H9 (cell line): ENCODE measurements at regions not wholly inside any gene's neighbourhood (a gene's known extent, or its start where the extent isn't known, plus 50 kb on each side); places are given as distances from the start of the nearest gene placed in this dataset.

ENCODE experiments used
- DNase-seq: peaks from one replicate; pipeline ENCODE4 v3.0.0-alpha.2; 2017
- H2AFZ ChIP-seq: one replicate; pipeline ENCODE4 v1.6.1; 2013; ENCODE audit warnings: mild to moderate bottlenecking, low read length, control low read depth, moderate library complexity
- H2AK5ac ChIP-seq: 2 replicates; pipeline ENCODE4 v1.6.1; 2013; ENCODE audit warnings: low read length, control low read depth, mixed read lengths; ENCODE audit not compliant: insufficient read length
- H2BK120ac ChIP-seq: one replicate; pipeline ENCODE4 v1.6.1; 2013; ENCODE audit warnings: low read depth, mild to moderate bottlenecking, low read length, control low read depth, inconsistent platforms; ENCODE audit not compliant: poor library complexity, severe bottlenecking
- H2BK12ac ChIP-seq: 2 replicates; pipeline ENCODE4 v1.6.1; 2013; ENCODE audit warnings: low read length, control low read depth, mixed read lengths, low read depth; ENCODE audit not compliant: insufficient read length
- H2BK15ac ChIP-seq: 2 replicates; pipeline ENCODE4 v1.6.1; 2013; ENCODE audit warnings: low read depth, low read length, control low read depth
- H2BK20ac ChIP-seq: one replicate; pipeline ENCODE4 v1.6.1; 2013; ENCODE audit warnings: low read depth, mild to moderate bottlenecking, low read length, control low read depth, inconsistent platforms; ENCODE audit not compliant: poor library complexity, severe bottlenecking
- H2BK5ac ChIP-seq: 2 replicates; pipeline ENCODE4 v1.6.1; 2013; ENCODE audit warnings: low read length, control low read depth, mixed read lengths; ENCODE audit not compliant: insufficient read length
- H3K14ac ChIP-seq: 2 replicates; pipeline ENCODE4 v1.6.1; 2013; ENCODE audit warnings: low read length, control low read depth; ENCODE audit not compliant: insufficient read depth
- H3K18ac ChIP-seq: 2 replicates; pipeline ENCODE4 v1.6.1; 2013; ENCODE audit warnings: low read depth, mild to moderate bottlenecking, mixed read lengths, low read length, control low read depth; ENCODE audit not compliant: insufficient read length
- H3K23ac ChIP-seq: 2 replicates; pipeline ENCODE4 v1.6.1; 2013; ENCODE audit warnings: low read length, control low read depth, mixed read lengths, low read depth; ENCODE audit not compliant: insufficient read length
- H3K23me2 ChIP-seq: 2 replicates; pipeline ENCODE4 v1.6.1; 2013; ENCODE audit warnings: low read depth, mild to moderate bottlenecking, mixed read lengths, low read length, control low read depth; ENCODE audit not compliant: insufficient read length, poor library complexity, severe bottlenecking
- H3K27ac ChIP-seq: 2 replicates; pipeline ENCODE4 v1.5.1; 2013; ENCODE audit warnings: low read length, control low read depth, mixed read lengths, low read depth; ENCODE audit not compliant: insufficient read length
- H3K27me3 ChIP-seq: 2 replicates; pipeline ENCODE4 v1.6.1; 2013; ENCODE audit warnings: low read length, control low read depth, inconsistent platforms; ENCODE audit not compliant: insufficient read depth
- H3K4ac ChIP-seq: 2 replicates; pipeline ENCODE4 v1.6.1; 2013; ENCODE audit warnings: low read depth, mild to moderate bottlenecking, control low read depth, inconsistent platforms, low read length, moderate library complexity
- H3K4me1 ChIP-seq: 2 replicates; pipeline ENCODE4 v1.6.1; 2013; ENCODE audit warnings: low read length, control low read depth, inconsistent platforms; ENCODE audit not compliant: insufficient read depth
- H3K4me2 ChIP-seq: 2 replicates; pipeline ENCODE4 v1.6.1; 2013; ENCODE audit warnings: low read length, control low read depth, mixed read lengths; ENCODE audit not compliant: insufficient read length, insufficient read depth
- H3K56ac ChIP-seq: 2 replicates; pipeline ENCODE4 v1.6.1; 2013; ENCODE audit warnings: low read depth, mild to moderate bottlenecking, mixed read lengths, low read length, control low read depth; ENCODE audit not compliant: insufficient read length
- H3K79me1 ChIP-seq: 2 replicates; pipeline ENCODE4 v1.6.1; 2013; ENCODE audit warnings: low read depth, mild to moderate bottlenecking, moderate library complexity, low read length, control low read depth, inconsistent platforms; ENCODE audit not compliant: insufficient read depth, poor library complexity, severe bottlenecking
- H3K79me2 ChIP-seq: 2 replicates; pipeline ENCODE4 v1.6.1; 2013; ENCODE audit warnings: low read length, control low read depth, inconsistent platforms; ENCODE audit not compliant: insufficient read depth
- H3K9ac ChIP-seq: 2 replicates; pipeline ENCODE4 v1.6.1; 2013; ENCODE audit warnings: low read length, control low read depth, mixed read lengths; ENCODE audit not compliant: insufficient read length; ENCODE audit errors: extremely low read depth
- H3K9me3 ChIP-seq: one replicate; pipeline ENCODE4 v1.6.1; 2013; ENCODE audit warnings: low read depth, low read length, inconsistent platforms; ENCODE audit not compliant: control insufficient read depth
- H3T11ph ChIP-seq: one replicate; pipeline ENCODE4 v1.6.1; 2013; ENCODE audit warnings: mild to moderate bottlenecking, low read length, control low read depth, inconsistent platforms
- H4K20me1 ChIP-seq: one replicate; pipeline ENCODE4 v1.6.1; 2013; ENCODE audit not compliant: control insufficient read depth, insufficient read length, insufficient read depth
- H4K5ac ChIP-seq: 2 replicates; pipeline ENCODE4 v1.6.1; 2013; ENCODE audit warnings: low read depth, mild to moderate bottlenecking, mixed read lengths, low read length, control low read depth; ENCODE audit not compliant: insufficient read length
- H4K8ac ChIP-seq: replicated peaks from 2 replicates; pipeline ENCODE4 v1.6.1; 2013; ENCODE audit warnings: low read length, control low read depth, mixed read lengths, low read depth; ENCODE audit not compliant: insufficient read length
- H4K91ac ChIP-seq: 2 replicates; pipeline ENCODE4 v1.6.1; 2013; ENCODE audit warnings: low read depth, mild to moderate bottlenecking, moderate library complexity, mixed read lengths, low read length, control low read depth; ENCODE audit not compliant: insufficient read length
- H3K27ac Mint-ChIP-seq, 3 experiments: 2 replicates in 2 of 3; 3 replicates in 1 of 3; pipeline ENCODE4 v1.8.0; 2020 to 2021; ENCODE audit warnings: mixed read lengths in 3 of 3, mild to moderate bottlenecking in 1 of 3, moderate library complexity in 1 of 3
- H3K27me3 Mint-ChIP-seq: 2 replicates; pipeline ENCODE4 v1.8.0; 2021; ENCODE audit warnings: low read depth, mild to moderate bottlenecking, moderate library complexity, mixed read lengths
- H3K36me3 Mint-ChIP-seq, 3 experiments: 2 replicates in 2 of 3; 3 replicates in 1 of 3; pipeline ENCODE4 v1.8.0; 2020 to 2021; ENCODE audit warnings: low read depth in 3 of 3, mixed read lengths in 3 of 3; ENCODE audit not compliant: insufficient read depth in 1 of 3
- H3K4me1 Mint-ChIP-seq, 2 experiments: 2 replicates each; pipeline ENCODE4 v1.8.0; 2020; ENCODE audit warnings: mixed read lengths in 2 of 2
- H3K4me3 Mint-ChIP-seq, 2 experiments: 2 replicates in 1 of 2; 3 replicates in 1 of 2; pipeline ENCODE4 v1.8.0; 2020 to 2021; ENCODE audit warnings: mild to moderate bottlenecking in 2 of 2, mixed read lengths in 2 of 2, moderate library complexity in 1 of 2
- H3K9me3 Mint-ChIP-seq, 2 experiments: 2 replicates in 1 of 2; 3 replicates in 1 of 2; pipeline ENCODE4 v1.8.0; 2020; ENCODE audit warnings: mild to moderate bottlenecking in 2 of 2, mixed read lengths in 2 of 2, moderate library complexity in 1 of 2
- WGBS: extraction: QIAGEN DNeasy Blood & Tissue Kit; methylation state at CpG from one replicate; pipeline ENCODE4 v1.1.7; 2013; ENCODE audit warnings: missing lambda C conversion rate, low lambda C conversion rate, mixed read lengths; ENCODE audit not compliant: insufficient read length; ENCODE audit errors: extremely low coverage; 5-methylcytosine and 5-hydroxymethylcytosine counted together
- TF ChIP-seq, protein P1 (sequence below): fragments of 200-600 bp; sonication (generic); conservative IDR thresholded peaks from 3 replicates; pipeline ENCODE4 v1.8.0; 2021; ENCODE audit warnings: antibody characterized with exemption, mild to moderate bottlenecking

DNA sequence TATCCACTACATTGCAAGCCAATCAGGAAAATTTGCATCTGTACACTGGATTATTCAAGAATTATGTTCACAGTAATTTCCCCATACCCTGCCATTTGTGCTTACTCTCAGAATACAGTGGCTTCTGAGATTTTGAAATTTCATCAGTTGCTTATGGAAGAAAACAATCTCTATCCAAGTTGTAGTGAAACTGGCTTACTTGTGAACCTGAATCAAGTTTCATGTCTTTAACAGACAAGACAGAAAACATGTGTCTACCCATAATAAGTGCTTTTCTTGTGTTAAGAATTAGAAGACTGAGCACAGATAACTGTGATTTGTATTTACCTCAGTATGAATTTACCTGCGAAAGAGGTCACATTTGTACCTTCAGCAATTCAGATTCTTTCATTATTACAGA, 672.7 kb upstream of the ADGRL2 start:
- TF ChIP-seq, protein P1, sequence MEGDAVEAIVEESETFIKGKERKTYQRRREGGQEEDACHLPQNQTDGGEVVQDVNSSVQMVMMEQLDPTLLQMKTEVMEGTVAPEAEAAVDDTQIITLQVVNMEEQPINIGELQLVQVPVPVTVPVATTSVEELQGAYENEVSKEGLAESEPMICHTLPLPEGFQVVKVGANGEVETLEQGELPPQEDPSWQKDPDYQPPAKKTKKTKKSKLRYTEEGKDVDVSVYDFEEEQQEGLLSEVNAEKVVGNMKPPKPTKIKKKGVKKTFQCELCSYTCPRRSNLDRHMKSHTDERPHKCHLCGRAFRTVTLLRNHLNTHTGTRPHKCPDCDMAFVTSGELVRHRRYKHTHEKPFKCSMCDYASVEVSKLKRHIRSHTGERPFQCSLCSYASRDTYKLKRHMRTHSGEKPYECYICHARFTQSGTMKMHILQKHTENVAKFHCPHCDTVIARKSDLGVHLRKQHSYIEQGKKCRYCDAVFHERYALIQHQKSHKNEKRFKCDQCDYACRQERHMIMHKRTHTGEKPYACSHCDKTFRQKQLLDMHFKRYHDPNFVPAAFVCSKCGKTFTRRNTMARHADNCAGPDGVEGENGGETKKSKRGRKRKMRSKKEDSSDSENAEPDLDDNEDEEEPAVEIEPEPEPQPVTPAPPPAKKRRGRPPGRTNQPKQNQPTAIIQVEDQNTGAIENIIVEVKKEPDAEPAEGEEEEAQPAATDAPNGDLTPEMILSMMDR: no peak
- peaks cover 8 to 10% of the 10 kb centered on the region in 2 experiments for H3K4me1 Mint-ChIP-seq
- H2AK5ac ChIP-seq: no peak overlapping the region
- no peak overlapping the region for H4K5ac ChIP-seq
- H3K36me3 Mint-ChIP-seq: peaks cover 0 to 6% (median 0%) of the 10 kb centered on the region in 3 experiments; a peak in 2 of 7 replicates
- H2BK5ac ChIP-seq: no peak overlapping the region
- H3K27ac Mint-ChIP-seq: no peak overlapping the region
- H3K4ac ChIP-seq: no peak overlapping the region
- no peak overlapping the region for H3K14ac ChIP-seq
- no peak overlapping the region for H3K18ac ChIP-seq
- no peak overlapping the region for H3K9ac ChIP-seq
- H2BK15ac ChIP-seq: no peak overlapping the region
- no peak overlapping the region for H4K91ac ChIP-seq
- H3K79me2 ChIP-seq: no peaks in the 10 kb centered on the region
- no peaks in the 10 kb centered on the region for H3K27me3 Mint-ChIP-seq
- H4K20me1 ChIP-seq: no peaks in the 10 kb centered on the region
- no peak for DNase-seq
- H3K9me3 ChIP-seq: no peaks in the 10 kb centered on the region
- H3K4me3 Mint-ChIP-seq: no peak overlapping the region
- H3K23me2 ChIP-seq: no peaks in the 10 kb centered on the region
- WGBS: no CpG with 5 or more reads among the region's 1 CpG
- H3K27ac ChIP-seq: no peak overlapping the region
- H3K23ac ChIP-seq: no peak overlapping the region
- H2BK20ac ChIP-seq: no peak overlapping the region
- H2BK12ac ChIP-seq: no peak overlapping the region
- no peaks in the 10 kb centered on the region for H3K4me1 ChIP-seq
- no peak overlapping the region for H3T11ph ChIP-seq
- H2BK120ac ChIP-seq: no peak overlapping the region
- H4K8ac ChIP-seq: no peak overlapping the region
- H2AFZ ChIP-seq: no peak overlapping the region
- no peak overlapping the region for H3K4me2 ChIP-seq
- H3K79me1 ChIP-seq: no peaks in the 10 kb centered on the region
- 0 out of 5 replicates have a peak, but pooled peaks cover 3 to 4% of the 10 kb centered on the region in 2 experiments for H3K9me3 Mint-ChIP-seq
- no peak overlapping the region for H3K56ac ChIP-seq
- no peaks in the 10 kb centered on the region for H3K27me3 ChIP-seq
